HCT116 (cell line): ENCODE measurements at regions not wholly inside any gene's neighbourhood (a gene's known extent, or its start where the extent isn't known, plus 50 kb on each side); places are given as distances from the start of the nearest gene placed in this dataset.

Experiments used
- ATAC-seq: fragments of 200-7000 bp; cut with Tn5 transposase; 2 replicates; pipeline ENCODE4 v1.9.1; 2020; ENCODE audit warnings: mild to moderate bottlenecking, moderate library complexity
- BruUV-seq: library from RNA; stranded (reverse); fragments of 400-500 nt; replicated peaks from 2 replicates; lab custom pipeline; 2021; lab: Mats Ljungman, UMichigan
- CTCF ChIA-PET: fragments of 300-600 bp; sonication (Branson Sonifier 250); formaldehyde crosslinking; loops from one replicate; lab custom pipeline; 2021; ENCODE audit warnings: antibody characterized with exemption; lab: Charles Lee
- POLR2A ChIA-PET: fragments of 300-600, 350-600 bp; sonication (Branson Sonifier 250); formaldehyde crosslinking; loops from one replicate; lab custom pipeline; 2021; ENCODE audit warnings: antibody characterized with exemption; lab: Charles Lee
- RAD21 ChIA-PET, 2 experiments: fragments of 300-600 bp; sonication (Branson Sonifier 250); formaldehyde crosslinking; loops; one replicate each; lab custom pipeline; 2023; ENCODE audit warnings: low total read pairs in 2 of 2; ENCODE audit not compliant: uncharacterized antibody in 2 of 2, unreplicated experiment in 2 of 2, low non-redundant PET in 1 of 2; lab: Charles Lee
- DNase-seq: peaks from one replicate; pipeline ENCODE4 v3.0.0-alpha.2; 2010; ENCODE audit warnings: low read depth, low spot score
- H2AFZ ChIP-seq: fragments of 200-600 bp; shearing (Covaris generic), sonication (generic); 2 replicates; pipeline ENCODE4 v1.6.1; 2017; ENCODE audit warnings: low read depth, mixed run types, mixed read lengths, antibody characterized with exemption, low read length; ENCODE audit not compliant: poor library complexity, severe bottlenecking
- H3K27ac ChIP-seq: 2 replicates; pipeline ENCODE4 v1.5.1; 2012; ENCODE audit warnings: low read depth, low read length
- H3K27me3 ChIP-seq: fragments of 200-600 bp; sonication (generic); 2 replicates; pipeline ENCODE4 v1.6.1; 2016; ENCODE audit warnings: mixed run types, low read length, mixed read lengths; ENCODE audit not compliant: insufficient read depth
- H3K36me3 ChIP-seq, 2 experiments: fragments of 200-500 bp in 1 of 2; fragments of 200-600 bp in 1 of 2; sonication (Bioruptor generic) in 1 of 2; sonication (generic) in 1 of 2; 2 replicates each; pipeline versions ENCODE4 v1.5.1 to v1.6.1; 2014 to 2016; ENCODE audit warnings: low read length in 2 of 2, inconsistent platforms in 1 of 2, mixed read lengths in 1 of 2, mixed run types in 1 of 2; ENCODE audit not compliant: insufficient read depth in 2 of 2, control insufficient read depth in 1 of 2
- H3K4me1 ChIP-seq, 2 experiments: fragments of 200-600 bp in 1 of 2; sonication (generic) in 1 of 2; 2 replicates each; pipeline versions ENCODE4 v1.5.1 to v1.6.1; 2012 to 2017; ENCODE audit warnings: low read length in 2 of 2, inconsistent platforms in 1 of 2, mild to moderate bottlenecking in 1 of 2, mixed read lengths in 1 of 2, mixed run types in 1 of 2, moderate library complexity in 1 of 2; ENCODE audit not compliant: insufficient read depth in 2 of 2, control insufficient read depth in 1 of 2
- H3K4me2 ChIP-seq: fragments of 200-600 bp; sonication (generic); 2 replicates; pipeline ENCODE4 v1.6.1; 2017; ENCODE audit warnings: mixed run types, low read length, mixed read lengths
- H3K4me3 ChIP-seq, 2 experiments: fragments of 200-600 bp in 1 of 2; sonication (generic) in 1 of 2; replicated peaks in 1 of 2; 2 replicates each; pipeline ENCODE4 v1.5.1; 2011 to 2016; ENCODE audit warnings: low read length in 2 of 2, control low read depth in 1 of 2, low read depth in 1 of 2, mild to moderate bottlenecking in 1 of 2, mixed read lengths in 1 of 2, mixed run types in 1 of 2
- H3K79me2 ChIP-seq: fragments of 200-600 bp; sonication (generic); 2 replicates; pipeline ENCODE4 v1.6.1; 2017; ENCODE audit warnings: mild to moderate bottlenecking, mixed run types, low read length, moderate library complexity, mixed read lengths; ENCODE audit not compliant: insufficient read depth
- H3K9ac ChIP-seq: fragments of 200-600 bp; sonication (generic); 2 replicates; pipeline ENCODE4 v1.6.1; 2016; ENCODE audit warnings: low read length, mixed read lengths
- H3K9me2 ChIP-seq: fragments of 200-600 bp; sonication (generic), shearing (Covaris generic); 2 replicates; pipeline ENCODE4 v1.6.1; 2017; ENCODE audit warnings: mixed run types, mild to moderate bottlenecking, moderate library complexity; ENCODE audit not compliant: insufficient read depth
- H3K9me3 ChIP-seq, 2 experiments: fragments of 200-500 bp in 1 of 2; fragments of 200-600 bp in 1 of 2; sonication (Bioruptor generic) in 1 of 2; sonication (generic) in 1 of 2; 2 replicates each; pipeline ENCODE4 v1.6.1; 2014 to 2017; ENCODE audit warnings: low read length in 2 of 2, mixed read lengths in 2 of 2, inconsistent platforms in 1 of 2, low read depth in 1 of 2, mild to moderate bottlenecking in 1 of 2, mixed run types in 1 of 2, moderate library complexity in 1 of 2; ENCODE audit not compliant: control insufficient read depth in 1 of 2, insufficient read depth in 1 of 2
- H4K20me1 ChIP-seq: fragments of 200-600 bp; sonication (generic), shearing (Covaris generic); 2 replicates; pipeline ENCODE4 v1.6.1; 2017; ENCODE audit warnings: mixed run types, mild to moderate bottlenecking, moderate library complexity; ENCODE audit not compliant: insufficient read depth
- CBX3 ChIP-seq: IDR thresholded peaks from 2 replicates; pipeline ENCODE4 v1.6.1; 2012; ENCODE audit warnings: low read depth
- CTCF ChIP-seq, 3 experiments: fragments of 200-600 bp in 1 of 3; sonication (generic) in 1 of 3; IDR thresholded peaks in 2 of 3; conservative IDR thresholded peaks in 1 of 3; 2 replicates each; pipeline ENCODE4 v1.5.1; 2012 to 2017; ENCODE audit warnings: low read depth in 2 of 3, low read length in 2 of 3, antibody characterized with exemption in 1 of 3, borderline replicate concordance in 1 of 3, control low read depth in 1 of 3, mild to moderate bottlenecking in 1 of 3, mixed read lengths in 1 of 3, mixed run types in 1 of 3, moderate library complexity in 1 of 3; ENCODE audit not compliant: insufficient read depth in 1 of 3
- EGR1 ChIP-seq: IDR thresholded peaks from 2 replicates; pipeline ENCODE4 v1.6.1; 2012; ENCODE audit warnings: low read depth
- ELF1 ChIP-seq: IDR thresholded peaks from 2 replicates; pipeline ENCODE4 v1.6.1; 2012; ENCODE audit warnings: low read depth, borderline replicate concordance
- EZH2 ChIP-seq: fragments of 200-600 bp; sonication (generic); IDR thresholded peaks from 2 replicates; pipeline ENCODE4 v1.6.1; 2017; ENCODE audit warnings: antibody characterized with exemption, mixed run types
- EZH2phosphoT487 ChIP-seq: fragments of 200-600 bp; IDR thresholded peaks from 2 replicates; pipeline ENCODE4 v1.6.1; 2018; ENCODE audit warnings: antibody characterized with exemption, borderline replicate concordance
- FOSL1 ChIP-seq: IDR thresholded peaks from 2 replicates; pipeline ENCODE4 v1.6.1; 2012; ENCODE audit warnings: low read depth
- JUND ChIP-seq: IDR thresholded peaks from 2 replicates; pipeline ENCODE4 v1.6.1; 2012
- MAX ChIP-seq: IDR thresholded peaks from 2 replicates; pipeline ENCODE4 v1.6.1; 2012
- POLR2AphosphoS5 ChIP-seq: IDR thresholded peaks from 2 replicates; pipeline ENCODE4 v1.6.1; 2011; ENCODE audit warnings: mild to moderate bottlenecking, low read depth, low read length, moderate library complexity
- RAD21 ChIP-seq: IDR thresholded peaks from 2 replicates; pipeline ENCODE4 v1.6.1; 2012; ENCODE audit warnings: low read depth, mild to moderate bottlenecking
- REST ChIP-seq: IDR thresholded peaks from 2 replicates; pipeline ENCODE4 v1.6.1; 2012; ENCODE audit warnings: low read depth
- SIN3A ChIP-seq: IDR thresholded peaks from 2 replicates; pipeline ENCODE4 v1.6.1; 2012; ENCODE audit warnings: low read depth
- SP1 ChIP-seq: IDR thresholded peaks from 2 replicates; pipeline ENCODE4 v1.6.1; 2012; ENCODE audit warnings: low read depth
- SRF ChIP-seq: IDR thresholded peaks from 2 replicates; pipeline ENCODE4 v1.6.1; 2012; ENCODE audit warnings: low read depth
- TCF7L2 ChIP-seq: IDR thresholded peaks from 2 replicates; pipeline ENCODE4 v1.7.0; 2011; ENCODE audit warnings: borderline replicate concordance, inconsistent platforms; ENCODE audit not compliant: insufficient read depth, insufficient read length; ENCODE audit errors: extremely low read depth
- YY1 ChIP-seq: IDR thresholded peaks from 2 replicates; pipeline ENCODE4 v1.6.1; 2011; ENCODE audit warnings: low read length, low read depth, moderate library complexity, mild to moderate bottlenecking; ENCODE audit not compliant: insufficient replicate concordance; ENCODE audit errors: extremely low read depth
- ZFX ChIP-seq: fragments of 450-650 bp; IDR thresholded peaks from 2 replicates; pipeline ENCODE4 v1.6.1; 2017
- ZNF274 ChIP-seq: fragments of 200-500 bp; sonication (Bioruptor generic); IDR thresholded peaks from 2 replicates; pipeline ENCODE4 v1.6.1; 2014; ENCODE audit warnings: mild to moderate bottlenecking, low read depth, low read length, inconsistent platforms
- intact Hi-C: fragments of 100-400 bp; cut with micrococcal nuclease; formaldehyde crosslinking; loops from 2 replicates; pipeline ENCODE4 v1.10.0; 2022
- TF ChIP-seq, protein P1 (sequence below): IDR thresholded peaks from 2 replicates; pipeline ENCODE4 v1.6.1; 2011; ENCODE audit warnings: mild to moderate bottlenecking, low read length, moderate library complexity; ENCODE audit not compliant: insufficient replicate concordance; ENCODE audit errors: extremely low read depth

DNA sequence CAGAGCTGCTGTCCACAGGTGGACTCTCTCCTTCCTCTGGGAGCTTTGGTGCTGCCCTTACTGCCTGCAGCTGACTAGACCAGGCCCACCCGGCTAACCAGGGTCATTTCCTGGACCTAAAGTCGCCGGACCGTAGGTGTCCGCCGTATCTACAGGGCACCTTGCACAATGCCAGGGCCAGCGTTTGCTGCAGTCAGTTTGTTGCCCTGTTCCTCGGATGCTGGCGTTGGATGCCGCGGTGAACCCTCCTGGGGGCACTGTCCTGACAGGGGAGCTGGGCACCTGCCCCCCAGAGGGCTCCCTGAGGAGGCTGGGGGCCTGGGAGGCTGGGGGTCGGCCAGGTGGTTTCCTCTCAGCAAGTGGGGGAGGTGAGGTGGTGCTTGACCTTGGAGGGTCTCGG lies 96.6 kb downstream of the UNCX start:
- TF ChIP-seq CBX3 (no peak), RAD21 (no peak), SP1 (no peak), REST (no peak), FOSL1 (no peak), SRF (no peak), ZFX (no peak), JUND (no peak), ZNF274 (no peak), ELF1 (no peak), EGR1 (no peak), CTCF (IDR thresholded peaks at IDR 0.05 in 2 of 3, conservative IDR thresholded peaks at IDR 0.05 in 1 of 3; ENCODE audit: borderline replicate concordance in 1 of 3, insufficient read depth in 1 of 3, low read depth in 2 of 3, low read length in 2 of 3) (no peak), EZH2phosphoT487 (no peak), MAX (no peak), POLR2AphosphoS5 (no peak), SIN3A (no peak), TCF7L2 (no peak), EZH2 (no peak), YY1 (no peak)
- TF ChIP-seq, protein P1, sequence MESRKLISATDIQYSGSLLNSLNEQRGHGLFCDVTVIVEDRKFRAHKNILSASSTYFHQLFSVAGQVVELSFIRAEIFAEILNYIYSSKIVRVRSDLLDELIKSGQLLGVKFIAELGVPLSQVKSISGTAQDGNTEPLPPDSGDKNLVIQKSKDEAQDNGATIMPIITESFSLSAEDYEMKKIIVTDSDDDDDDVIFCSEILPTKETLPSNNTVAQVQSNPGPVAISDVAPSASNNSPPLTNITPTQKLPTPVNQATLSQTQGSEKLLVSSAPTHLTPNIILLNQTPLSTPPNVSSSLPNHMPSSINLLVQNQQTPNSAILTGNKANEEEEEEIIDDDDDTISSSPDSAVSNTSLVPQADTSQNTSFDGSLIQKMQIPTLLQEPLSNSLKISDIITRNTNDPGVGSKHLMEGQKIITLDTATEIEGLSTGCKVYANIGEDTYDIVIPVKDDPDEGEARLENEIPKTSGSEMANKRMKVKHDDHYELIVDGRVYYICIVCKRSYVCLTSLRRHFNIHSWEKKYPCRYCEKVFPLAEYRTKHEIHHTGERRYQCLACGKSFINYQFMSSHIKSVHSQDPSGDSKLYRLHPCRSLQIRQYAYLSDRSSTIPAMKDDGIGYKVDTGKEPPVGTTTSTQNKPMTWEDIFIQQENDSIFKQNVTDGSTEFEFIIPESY: no peak
- TF ChIP-seq, all 23 proteins: peak for 0
- H3K27ac ChIP-seq: no peak overlapping the region
- no peak for ATAC-seq
- no peaks in the 10 kb centered on the region for H3K9me3 ChIP-seq
- no peak for DNase-seq
- H2AFZ ChIP-seq: no peak overlapping the region
- H3K9ac ChIP-seq: no peak overlapping the region
- ChIA-PET CTCF (no interaction called here), RAD21 (no interaction called here), POLR2A (no interaction called here)
- no peak overlapping the region for H3K4me2 ChIP-seq
- no peaks in the 10 kb centered on the region for H3K4me1 ChIP-seq
- no peaks in the 10 kb centered on the region for H3K27me3 ChIP-seq
- H3K9me2 ChIP-seq: no peaks in the 10 kb centered on the region
- intact Hi-C loops: no loop called here
- H4K20me1 ChIP-seq: no peaks in the 10 kb centered on the region
- no peaks in the 10 kb centered on the region for H3K79me2 ChIP-seq
- BruUV-seq: no TSS peak
- no peak overlapping the region for H3K4me3 ChIP-seq
- H3K36me3 ChIP-seq: no peaks in the 10 kb centered on the region
